ENCODE measurements at regions not wholly inside any gene's neighbourhood (a gene's known extent, or its start where the extent isn't known, plus 50 kb on each side); places are given as distances from the start of the nearest gene placed in this dataset.

- no peaks in the 10 kb centered on the region for H3K36me3 ChIP-seq (ENCODE audit: control insufficient read depth, insufficient read depth, low read length)
- no peak overlapping the region for H3K27ac ChIP-seq (ENCODE audit: insufficient read depth, low read length)
- no peak overlapping the region for H3K9ac ChIP-seq (ENCODE audit: insufficient read depth, low read length)
- DNase-seq (ENCODE audit: low read depth in 2 of 2), result no peak
- peaks cover 13% of the 10 kb centered on the region for H3K9me3 ChIP-seq (ENCODE audit: control insufficient read depth, insufficient read depth, low read depth, low read length)
- H3K27me3 ChIP-seq (ENCODE audit: control insufficient read depth, insufficient read depth, low read length), result no peaks in the 10 kb centered on the region
- TF ChIP-seq CTCF (conservative IDR thresholded peaks at IDR 0.05 in 1 of 2, IDR thresholded peaks at IDR 0.05 in 1 of 2; ENCODE audit: low read depth in 1 of 2, low read length in 2 of 2), result no peak
- no peak for TF ChIP-seq EZH2 (IDR thresholded peaks at IDR 0.05; ENCODE audit: low read length, missing control alignments)
- no peak overlapping the region for H3K4me3 ChIP-seq (replicated peaks in 1 of 4; ENCODE audit: control extremely low read depth in 1 of 4, insufficient read depth in 1 of 4, low read depth in 3 of 4, low read length in 4 of 4)
- H4K20me1 ChIP-seq (ENCODE audit: control insufficient read depth, extremely low read depth, insufficient read depth, low read length), result no peaks in the 10 kb centered on the region
- H3K4me2 ChIP-seq (ENCODE audit: extremely low read depth, insufficient read depth, low read length), result no peak overlapping the region
- no peaks in the 10 kb centered on the region for H3K4me1 ChIP-seq (ENCODE audit: control insufficient read depth, extremely low read depth, insufficient read depth, low read length)
- H2AFZ ChIP-seq (ENCODE audit: low read length), result no peak overlapping the region
- no peaks in the 10 kb centered on the region for H3K79me2 ChIP-seq (ENCODE audit: control insufficient read depth, insufficient read depth, low read length)
These were observed 238.8 kb upstream of the MYT1L start for GRCh38 chr2:2569836-2570235.

DNA sequence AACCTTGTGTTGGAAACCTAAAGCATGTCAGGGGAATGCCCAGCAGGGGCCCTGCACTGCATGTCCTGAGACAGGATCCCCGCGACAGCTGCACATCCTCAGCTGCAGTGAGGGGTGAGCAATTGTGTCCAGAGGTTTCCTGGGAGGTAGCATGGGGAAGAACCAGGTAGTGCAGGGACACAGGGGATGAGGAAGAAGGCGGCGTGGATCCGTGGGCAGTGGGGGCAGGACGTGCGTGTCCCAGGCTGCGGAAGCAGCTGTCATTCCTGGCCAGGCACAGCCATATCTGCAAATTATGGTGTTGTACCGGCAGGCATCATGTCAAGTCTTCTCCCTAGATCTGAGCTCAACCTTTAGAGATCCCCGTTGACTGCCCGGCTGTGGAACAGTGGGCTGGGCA lies 238.2 kb upstream of the MYT1L start:
- H3K27ac ChIP-seq (ENCODE audit: insufficient read depth, low read length), result no peak overlapping the region
- DNase-seq (ENCODE audit: low read depth in 2 of 2), result no peak
- peaks cover 13% of the 10 kb centered on the region for H3K9me3 ChIP-seq (ENCODE audit: control insufficient read depth, insufficient read depth, low read depth, low read length)
- no peak overlapping the region for H3K9ac ChIP-seq (ENCODE audit: insufficient read depth, low read length)
- H3K4me1 ChIP-seq (ENCODE audit: control insufficient read depth, extremely low read depth, insufficient read depth, low read length), result no peaks in the 10 kb centered on the region
- no peaks in the 10 kb centered on the region for H3K36me3 ChIP-seq (ENCODE audit: control insufficient read depth, insufficient read depth, low read length)
- H4K20me1 ChIP-seq (ENCODE audit: control insufficient read depth, extremely low read depth, insufficient read depth, low read length), result no peaks in the 10 kb centered on the region
- no peaks in the 10 kb centered on the region for H3K79me2 ChIP-seq (ENCODE audit: control insufficient read depth, insufficient read depth, low read length)
- H2AFZ ChIP-seq (ENCODE audit: low read length), result no peak overlapping the region
- no peak overlapping the region for H3K4me2 ChIP-seq (ENCODE audit: extremely low read depth, insufficient read depth, low read length)
- H3K4me3 ChIP-seq (replicated peaks in 1 of 4; ENCODE audit: control extremely low read depth in 1 of 4, insufficient read depth in 1 of 4, low read depth in 3 of 4, low read length in 4 of 4), result no peak overlapping the region
- no peaks in the 10 kb centered on the region for H3K27me3 ChIP-seq (ENCODE audit: control insufficient read depth, insufficient read depth, low read length)
- TF ChIP-seq CTCF (conservative IDR thresholded peaks at IDR 0.05 in 1 of 2, IDR thresholded peaks at IDR 0.05 in 1 of 2; ENCODE audit: low read depth in 1 of 2, low read length in 2 of 2), result no peak
- no peak for TF ChIP-seq EZH2 (IDR thresholded peaks at IDR 0.05; ENCODE audit: low read length, missing control alignments)

DNA sequence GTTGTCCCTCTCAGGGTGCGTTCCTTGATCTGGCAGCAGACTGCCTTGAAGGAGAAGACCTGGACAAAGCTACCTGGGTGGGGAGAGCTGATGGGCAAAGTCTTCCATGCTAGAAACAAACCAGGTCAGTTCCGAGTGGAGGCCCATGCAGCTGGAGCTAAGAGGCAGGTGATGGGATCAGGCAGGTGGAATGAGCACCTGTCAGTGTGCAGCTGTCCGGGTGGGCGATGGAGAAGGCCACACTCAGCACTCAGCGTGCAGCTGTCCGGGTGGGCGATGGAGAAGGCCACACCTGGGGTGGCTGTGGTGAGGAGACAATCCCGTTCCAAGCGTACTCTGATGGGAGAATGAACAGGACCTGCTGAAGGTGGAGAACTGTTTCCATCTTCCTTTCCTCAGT lies 237.3 kb upstream of the MYT1L start:
- H3K79me2 ChIP-seq (ENCODE audit: control insufficient read depth, insufficient read depth, low read length), result no peaks in the 10 kb centered on the region
- peaks cover 7% of the 10 kb centered on the region for H3K9me3 ChIP-seq (ENCODE audit: control insufficient read depth, insufficient read depth, low read depth, low read length)
- no peaks in the 10 kb centered on the region for H3K36me3 ChIP-seq (ENCODE audit: control insufficient read depth, insufficient read depth, low read length)
- no peak overlapping the region for H3K4me3 ChIP-seq (replicated peaks in 1 of 4; ENCODE audit: control extremely low read depth in 1 of 4, insufficient read depth in 1 of 4, low read depth in 3 of 4, low read length in 4 of 4)
- no peak overlapping the region for H3K4me2 ChIP-seq (ENCODE audit: extremely low read depth, insufficient read depth, low read length)
- no peak for DNase-seq (ENCODE audit: low read depth in 2 of 2)
- H4K20me1 ChIP-seq (ENCODE audit: control insufficient read depth, extremely low read depth, insufficient read depth, low read length), result no peaks in the 10 kb centered on the region
- TF ChIP-seq EZH2 (IDR thresholded peaks at IDR 0.05; ENCODE audit: low read length, missing control alignments) (no peak), CTCF (conservative IDR thresholded peaks at IDR 0.05 in 1 of 2, IDR thresholded peaks at IDR 0.05 in 1 of 2; ENCODE audit: low read depth in 1 of 2, low read length in 2 of 2) (no peak)
- no peaks in the 10 kb centered on the region for H3K4me1 ChIP-seq (ENCODE audit: control insufficient read depth, extremely low read depth, insufficient read depth, low read length)
- H3K27me3 ChIP-seq (ENCODE audit: control insufficient read depth, insufficient read depth, low read length), result no peaks in the 10 kb centered on the region
- H2AFZ ChIP-seq (ENCODE audit: low read length), result no peak overlapping the region
- H3K9ac ChIP-seq (ENCODE audit: insufficient read depth, low read length), result no peak overlapping the region
- H3K27ac ChIP-seq (ENCODE audit: insufficient read depth, low read length), result no peak overlapping the region

Data from fibroblast of lung (primary cell).